GM21367 (cell line): ENCODE measurements at regions not wholly inside any gene's neighbourhood (a gene's known extent, or its start where the extent isn't known, plus 50 kb on each side); places are given as distances from the start of the nearest gene placed in this dataset.

Experiments used
- ATAC-seq: cut with Tn5 transposase; IDR thresholded peaks from one replicate; pipeline ENCODE4 v1.9.1; 2021; ENCODE audit not compliant: unreplicated experiment

DNA sequence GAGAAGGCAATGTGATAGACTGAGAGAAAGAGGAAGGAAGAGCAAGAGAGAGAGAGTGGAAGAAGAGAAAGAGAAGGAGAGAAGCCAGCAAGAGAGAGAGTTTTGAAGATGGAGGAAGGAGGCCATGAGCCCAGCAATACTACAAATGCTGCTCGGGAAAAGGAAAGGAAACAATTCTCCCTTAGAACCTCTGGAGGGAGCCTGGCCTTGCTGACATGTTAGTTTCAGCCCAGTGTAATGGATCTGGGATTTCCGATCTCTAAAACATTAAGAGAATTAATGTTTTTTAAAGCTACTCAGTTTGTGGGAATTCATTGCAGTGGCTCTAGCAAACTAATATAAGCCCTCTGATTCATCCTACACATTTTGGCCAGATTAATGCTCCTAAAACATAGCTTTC is 206.8 kb upstream of the MTPN start:
- ATAC-seq = no peak

DNA sequence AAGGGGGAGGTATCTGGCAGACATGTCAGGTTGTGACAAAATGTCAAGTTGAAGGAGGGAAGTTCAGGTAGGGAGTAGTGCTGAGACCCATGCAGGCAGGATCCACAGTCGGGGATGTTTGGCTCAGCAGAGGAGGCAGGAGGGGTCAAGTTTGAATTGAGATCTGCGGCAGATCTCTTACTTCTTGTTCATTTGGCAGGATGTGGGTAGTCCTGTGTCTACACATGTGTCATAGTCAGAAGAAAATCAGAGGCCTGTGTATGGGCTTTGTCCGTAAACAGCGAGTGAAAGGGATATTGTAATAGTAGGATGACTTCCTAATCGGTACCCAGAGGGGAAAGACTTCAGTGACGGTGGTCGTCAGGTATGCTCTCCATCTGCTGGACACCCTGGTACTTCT is 203.8 kb upstream of the MTPN start:
- no peak for ATAC-seq

DNA sequence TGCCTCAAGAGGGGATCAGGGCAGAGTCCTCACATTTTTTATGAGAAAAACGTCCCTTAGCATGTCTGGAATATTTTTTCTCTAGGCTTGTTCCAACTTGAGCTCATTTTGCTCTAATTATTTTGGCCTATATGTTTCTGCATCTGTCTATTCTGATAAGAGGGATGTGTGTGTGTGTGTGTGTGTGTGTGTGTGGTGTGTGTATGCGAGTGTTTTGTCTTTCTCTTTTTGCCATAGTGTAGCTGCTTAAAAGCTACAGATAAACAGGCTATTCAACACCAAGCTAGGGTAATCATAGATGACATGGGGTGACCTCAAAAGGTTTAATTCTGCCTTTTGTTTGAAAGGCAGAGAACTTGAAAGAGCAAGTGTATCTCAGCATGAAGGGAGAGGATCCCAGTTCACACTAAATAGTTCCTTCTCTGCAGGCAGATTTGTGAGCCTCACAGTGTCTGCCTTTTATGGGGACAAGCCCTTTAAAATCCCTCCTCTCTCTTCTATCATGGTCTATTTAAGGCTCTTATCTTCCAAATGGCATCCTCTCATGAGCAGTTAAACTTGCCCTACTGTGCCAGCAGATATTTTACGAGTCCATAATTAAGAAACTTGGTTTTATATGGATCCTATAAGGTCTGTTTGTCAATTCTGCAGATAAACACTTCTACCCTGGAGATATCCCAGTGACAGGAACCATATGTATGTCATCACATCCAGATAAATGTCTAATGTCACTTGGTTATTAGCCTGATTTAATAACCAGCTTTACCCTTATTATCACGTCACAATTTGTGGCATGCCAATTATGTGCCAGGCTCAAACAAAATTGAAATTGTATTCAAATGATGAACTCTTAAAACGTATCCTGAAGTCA is 202.9 kb upstream of the MTPN start:
- ATAC-seq = no peak

DNA sequence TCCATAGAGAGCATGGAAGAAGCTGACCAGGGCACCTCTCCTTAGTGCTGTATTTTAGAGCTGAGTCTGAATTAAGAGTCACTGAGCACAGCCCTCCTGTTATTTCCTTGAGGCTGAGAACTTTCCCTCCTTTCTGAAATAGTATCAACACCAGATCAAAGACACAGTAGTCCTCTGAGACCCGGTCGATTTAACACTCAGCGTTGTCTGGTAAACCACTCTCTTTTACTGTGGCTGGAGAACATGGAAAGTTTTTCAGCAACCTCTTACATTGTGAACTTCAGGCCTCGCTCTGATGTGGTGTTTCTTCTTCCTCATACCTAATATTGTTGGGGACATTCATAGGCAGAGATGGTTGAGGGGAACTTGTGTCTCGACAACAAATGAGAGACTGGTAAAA is 202.0 kb upstream of the MTPN start:
- ATAC-seq = no peak

DNA sequence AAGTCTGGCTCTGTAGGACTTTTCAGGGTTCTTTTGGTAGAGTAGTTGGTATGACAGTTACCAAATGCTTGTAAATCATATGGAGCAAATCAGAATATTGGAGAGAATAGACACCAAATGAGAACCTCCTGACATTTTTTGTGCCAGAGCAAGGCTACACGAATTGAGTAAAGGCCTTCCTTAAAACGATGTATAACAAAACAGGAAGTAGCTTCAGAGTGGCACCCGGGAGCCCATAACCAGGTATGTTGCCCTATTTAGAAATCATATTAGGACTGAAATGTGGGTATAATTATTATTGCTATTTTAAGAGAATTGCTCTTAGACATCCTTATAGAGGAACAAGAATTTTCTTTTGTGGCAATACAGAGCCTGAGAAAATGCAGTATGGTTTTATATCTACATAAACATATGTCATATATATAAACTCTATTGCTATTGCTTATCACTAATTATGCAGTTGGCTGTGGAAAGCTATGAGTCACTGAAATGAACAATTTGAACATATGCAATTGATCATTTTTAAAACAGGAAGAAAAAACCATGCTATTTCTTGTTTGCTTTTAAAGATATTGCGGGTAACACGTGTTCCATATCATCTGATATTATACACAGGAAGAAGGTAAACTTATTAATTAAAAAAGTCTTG is 197.4 kb upstream of the MTPN start:
- ATAC-seq = no peak

DNA sequence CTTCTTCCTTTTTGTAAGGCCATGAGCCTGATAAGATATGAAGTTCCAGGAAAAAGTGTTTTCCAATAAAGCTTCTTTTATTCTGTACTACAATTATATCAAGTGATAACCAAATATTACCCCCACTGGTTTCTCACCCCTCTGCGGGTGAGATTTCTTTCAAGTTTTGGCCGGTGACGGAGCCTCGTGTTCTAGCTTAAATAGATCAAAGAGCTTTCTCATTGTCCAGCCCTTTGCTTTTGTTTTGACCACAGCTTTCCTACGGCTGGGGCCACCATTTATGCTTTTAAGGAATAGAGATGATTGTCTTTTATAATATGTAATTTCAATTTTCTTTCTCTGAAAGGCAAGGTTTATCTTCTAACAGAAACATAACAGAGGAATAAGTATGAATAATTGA is 196.7 kb upstream of the MTPN start:
- no peak for ATAC-seq

DNA sequence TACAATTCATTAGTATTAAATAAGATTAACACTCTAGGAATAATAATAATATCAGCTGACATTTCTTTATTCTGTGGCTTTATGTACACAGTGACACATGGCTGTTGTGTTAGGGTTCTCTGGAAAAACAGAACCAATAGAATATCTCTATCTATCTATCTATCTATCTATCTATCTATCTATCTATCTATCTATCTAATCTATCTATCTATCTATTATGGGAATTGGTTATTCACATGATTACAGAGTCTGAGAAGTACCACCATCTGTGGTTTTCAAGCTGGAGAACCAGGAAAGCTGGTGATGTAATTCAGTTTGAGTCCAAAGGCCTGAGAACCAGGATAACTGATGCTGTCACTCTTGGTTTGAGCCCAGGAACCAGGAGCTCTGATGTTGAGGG is 194.1 kb upstream of the MTPN start:
- no peak for ATAC-seq

DNA sequence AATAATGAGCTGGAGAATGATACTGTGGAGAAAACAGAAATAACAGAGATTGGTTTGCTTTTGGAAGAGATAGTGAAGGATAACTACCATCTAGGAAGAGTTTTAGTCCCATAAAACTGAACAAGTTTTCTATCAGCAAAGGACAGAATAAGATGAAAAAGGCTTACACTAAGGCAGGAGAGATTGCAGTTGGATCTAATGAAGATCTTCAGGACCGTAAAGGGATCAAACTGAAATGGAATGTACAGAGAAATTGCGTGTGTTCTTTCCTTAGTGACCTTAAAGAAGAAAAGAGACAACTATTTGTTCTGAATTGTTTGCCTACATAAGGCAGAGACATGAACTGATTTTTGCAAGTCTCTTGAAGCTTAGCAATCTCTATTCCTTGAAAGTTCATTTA is 191.7 kb upstream of the MTPN start:
- no peak for ATAC-seq

DNA sequence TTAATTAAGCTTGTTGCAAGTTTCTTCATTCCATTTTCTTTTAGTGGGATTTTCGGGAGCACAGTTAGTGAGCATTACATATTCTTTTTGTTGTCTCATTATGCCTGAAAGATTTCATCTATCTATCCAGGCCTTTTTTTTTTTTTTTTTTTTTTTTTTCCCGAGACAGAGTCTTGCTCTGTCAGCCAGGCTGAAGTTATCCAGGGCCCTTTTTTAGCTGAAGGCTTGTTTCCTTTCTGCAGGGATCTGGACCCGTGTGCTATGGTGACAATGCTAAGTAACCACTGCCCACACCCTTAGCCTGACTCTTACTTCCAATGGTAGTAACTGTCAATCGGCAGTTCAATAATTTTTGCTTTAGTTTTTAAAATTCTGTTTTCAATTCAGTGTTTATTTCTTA is 190.8 kb upstream of the MTPN start:
- no peak for ATAC-seq

DNA sequence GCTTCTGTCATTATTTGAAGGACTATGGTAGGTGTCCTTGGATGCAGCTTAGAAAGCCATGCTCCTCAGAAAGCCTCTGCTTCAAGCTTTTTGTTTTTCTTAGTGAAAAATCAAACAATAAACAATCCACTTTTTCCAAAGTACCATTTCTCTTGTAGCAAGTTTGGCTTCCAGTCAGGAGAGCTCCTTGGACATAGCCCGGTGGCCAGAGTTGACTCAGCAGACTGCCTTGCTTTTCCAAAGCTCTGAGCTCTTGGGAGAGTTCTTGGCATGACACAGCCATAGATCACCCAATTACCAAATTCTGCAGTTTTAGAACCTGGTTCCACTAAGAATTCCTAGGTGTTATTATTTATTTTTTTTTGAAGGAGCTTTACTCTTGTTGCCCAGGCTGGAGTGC is 189.4 kb upstream of the MTPN start:
- ATAC-seq = no peak

DNA sequence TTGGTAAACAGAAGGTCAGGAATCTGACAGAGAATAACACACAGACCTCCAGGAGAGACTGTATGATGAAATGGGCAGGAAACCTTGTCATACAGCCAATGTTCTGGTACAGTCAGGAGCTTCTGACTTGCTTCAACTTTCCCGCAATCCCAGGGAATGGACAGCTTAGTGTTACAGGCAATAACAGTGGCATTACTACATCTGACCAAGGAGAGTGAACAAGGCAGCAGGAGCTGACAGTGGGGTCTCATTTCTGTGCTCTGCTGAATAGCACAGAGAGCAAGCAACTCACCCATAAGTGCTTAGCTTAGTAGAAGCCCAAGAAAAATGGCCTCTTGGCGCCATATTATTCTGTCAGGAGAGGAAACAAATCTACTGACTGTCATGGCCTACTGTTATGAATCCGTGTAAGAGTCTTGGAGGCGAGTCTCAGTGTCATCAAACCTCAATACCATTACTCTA is 186.2 kb upstream of the MTPN start:
- ATAC-seq = no peak

DNA sequence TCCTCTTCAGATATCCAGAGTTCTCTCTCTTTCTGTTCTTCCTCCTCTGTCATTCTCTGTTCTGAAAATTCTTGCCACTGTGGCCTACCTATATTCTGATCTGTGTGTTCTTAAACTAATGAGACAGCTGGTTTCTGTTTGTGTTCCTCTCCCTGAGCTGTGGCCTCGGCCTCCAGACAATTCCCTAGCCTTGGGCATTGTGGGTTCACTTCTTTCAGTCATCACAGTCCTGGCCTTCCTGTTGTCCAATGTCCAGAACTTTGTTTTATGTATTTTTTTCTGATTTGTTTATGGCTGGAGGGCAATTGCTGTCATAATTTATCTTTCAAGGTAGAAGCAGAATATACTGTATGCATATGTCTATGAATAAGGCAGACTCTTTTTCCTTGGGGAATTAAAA is 173.2 kb upstream of the MTPN start:
- no peak for ATAC-seq

DNA sequence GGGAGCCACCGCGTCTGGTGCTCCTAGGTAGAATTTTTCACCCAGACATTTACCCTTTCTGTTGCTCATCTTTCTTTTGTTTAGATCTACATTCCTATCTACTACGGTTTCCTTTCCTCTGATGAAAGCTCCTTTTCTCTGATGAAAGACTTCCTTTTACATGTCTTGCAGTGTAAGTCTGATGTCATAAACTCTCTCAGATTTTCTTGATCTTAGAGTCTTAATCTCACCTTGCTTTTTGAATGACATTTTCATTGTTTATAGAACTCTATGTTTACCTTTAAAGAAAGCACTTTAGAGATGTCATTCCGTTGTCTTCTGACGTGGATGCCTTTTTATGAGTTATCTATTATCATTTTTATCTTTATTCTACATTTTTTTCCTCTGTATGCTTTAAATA is 171.8 kb upstream of the MTPN start:
- ATAC-seq = no peak

DNA sequence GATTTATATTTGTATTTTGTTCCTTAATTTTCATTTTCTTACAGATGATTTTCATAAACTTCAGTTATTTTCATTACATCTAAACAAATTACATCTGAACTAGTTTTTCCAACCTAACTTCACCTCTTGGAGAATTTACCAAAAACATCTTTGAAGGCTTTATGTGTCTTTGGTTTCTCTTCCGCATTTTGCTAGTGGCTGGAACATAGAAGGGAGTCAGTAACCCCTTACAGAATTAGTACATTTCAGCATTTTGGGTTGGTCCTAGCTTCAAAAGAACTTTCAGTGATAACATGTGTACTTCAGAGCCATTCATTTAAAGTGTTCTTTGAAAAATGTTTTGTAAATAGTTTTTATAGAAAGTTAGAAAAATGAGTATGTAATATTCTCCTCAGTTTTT is 169.8 kb upstream of the MTPN start:
- ATAC-seq = no peak

DNA sequence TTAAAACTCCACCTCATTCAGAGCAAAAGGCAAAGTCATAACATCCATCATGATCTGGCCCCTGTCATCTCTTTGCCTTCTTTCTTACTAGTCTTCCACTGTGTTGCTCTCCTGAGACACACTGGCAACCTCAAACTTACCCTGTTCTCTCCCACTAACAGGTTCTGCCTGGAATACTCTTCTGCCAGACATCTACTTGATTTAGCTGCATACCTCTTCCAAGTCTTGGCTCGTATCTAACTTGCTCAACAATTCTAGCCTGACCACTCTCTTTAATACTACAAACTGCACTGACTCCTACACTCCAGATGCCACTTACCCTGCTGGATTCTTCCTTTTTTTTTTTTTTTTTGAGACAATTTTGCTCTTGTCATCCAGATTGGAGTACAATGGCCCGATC is 167.0 kb upstream of the MTPN start:
- no peak for ATAC-seq

DNA sequence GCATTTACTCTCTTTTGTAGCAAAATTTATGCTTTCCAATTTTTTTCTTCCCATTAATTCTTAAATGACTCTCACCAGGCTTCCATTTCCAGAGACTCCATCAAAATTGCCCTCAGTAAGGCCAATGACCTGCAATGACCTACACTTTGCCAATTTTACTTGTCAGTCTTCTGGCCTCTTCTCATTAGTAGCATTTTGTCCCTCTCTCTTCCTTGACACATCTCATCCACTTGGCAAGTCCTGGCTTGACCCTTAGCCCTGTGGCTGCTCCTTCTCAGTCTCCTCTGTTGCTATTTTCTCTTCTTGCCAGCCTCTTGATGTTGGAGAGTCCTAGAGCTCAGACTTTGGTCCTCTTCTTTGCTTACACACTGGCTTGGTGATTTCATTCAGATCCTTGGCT is 166.1 kb upstream of the MTPN start:
- ATAC-seq = no peak

DNA sequence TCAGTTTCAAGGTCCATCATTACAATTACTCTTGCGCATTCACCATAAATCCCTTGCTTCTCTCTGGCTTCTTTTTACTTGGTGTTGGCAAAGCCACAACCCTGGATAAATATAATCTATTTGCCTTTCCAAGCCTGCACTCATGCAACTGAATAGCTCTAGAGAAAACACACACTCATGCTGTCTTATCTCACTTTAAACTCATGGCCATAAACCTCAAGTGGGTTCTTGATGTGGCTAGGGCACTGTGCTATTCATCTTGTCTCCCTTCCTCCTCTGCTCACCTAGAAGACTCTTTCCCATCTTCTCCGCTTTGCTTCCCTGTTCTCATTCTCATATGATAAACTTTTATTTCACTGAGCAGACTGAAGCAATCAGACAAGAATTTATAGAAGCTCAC is 165.4 kb upstream of the MTPN start:
- no peak for ATAC-seq

DNA sequence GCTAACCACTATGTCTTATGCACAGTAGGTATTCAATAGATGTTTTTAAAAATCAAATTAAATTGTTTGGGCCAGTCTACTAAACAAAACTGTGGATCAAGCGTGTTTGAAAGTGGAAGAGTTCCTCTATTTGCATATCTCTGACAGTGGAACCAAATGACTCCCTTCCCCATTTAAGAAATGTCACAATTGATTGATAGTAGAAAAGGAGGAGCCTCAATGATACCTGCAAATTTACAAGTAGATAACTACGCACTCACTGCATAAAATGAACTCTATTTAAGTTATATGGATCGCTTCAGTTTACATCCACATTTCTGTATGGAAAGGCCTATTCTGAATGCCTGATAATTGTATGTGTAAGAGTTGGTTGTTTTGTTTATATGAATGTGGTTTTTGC is 163.3 kb upstream of the MTPN start:
- no peak for ATAC-seq

DNA sequence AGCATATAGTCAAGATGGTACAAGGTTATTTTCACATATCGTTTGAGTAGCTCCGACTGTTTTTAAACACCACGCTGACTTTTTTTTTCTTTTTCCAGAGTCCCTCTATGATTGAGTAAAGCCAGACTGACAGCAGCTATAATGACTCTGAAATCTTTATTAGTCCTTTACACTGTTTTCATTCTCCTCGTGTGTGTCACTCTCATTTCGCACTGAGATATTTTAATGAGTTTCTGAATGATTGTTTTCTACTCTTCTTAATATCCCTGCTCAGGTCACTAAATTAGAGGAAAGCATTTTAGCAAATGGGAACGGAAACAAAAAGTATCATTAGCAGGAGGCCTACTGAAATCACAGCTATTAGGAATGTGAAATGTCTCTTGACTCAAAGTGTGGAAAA is 162.3 kb upstream of the MTPN start:
- no peak for ATAC-seq

DNA sequence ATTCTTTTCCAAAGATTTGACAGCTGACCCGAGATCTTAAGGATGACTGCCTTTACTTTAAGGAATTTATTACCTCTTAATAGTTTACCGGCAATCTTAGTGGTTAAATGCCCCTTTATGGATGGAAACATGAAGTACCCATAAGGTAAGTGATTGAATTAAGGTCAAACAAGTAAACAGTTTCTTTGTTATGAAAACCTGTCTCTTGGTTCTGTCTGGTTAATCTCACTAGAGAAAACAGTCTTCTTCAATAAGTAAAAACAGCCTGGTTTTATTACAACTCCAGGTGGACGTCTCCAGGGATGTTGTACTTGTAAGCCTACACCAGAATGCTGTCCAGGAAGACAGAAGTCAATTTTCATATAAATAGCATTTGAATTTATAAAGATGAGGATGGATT is 161.8 kb upstream of the MTPN start:
- no peak for ATAC-seq

DNA sequence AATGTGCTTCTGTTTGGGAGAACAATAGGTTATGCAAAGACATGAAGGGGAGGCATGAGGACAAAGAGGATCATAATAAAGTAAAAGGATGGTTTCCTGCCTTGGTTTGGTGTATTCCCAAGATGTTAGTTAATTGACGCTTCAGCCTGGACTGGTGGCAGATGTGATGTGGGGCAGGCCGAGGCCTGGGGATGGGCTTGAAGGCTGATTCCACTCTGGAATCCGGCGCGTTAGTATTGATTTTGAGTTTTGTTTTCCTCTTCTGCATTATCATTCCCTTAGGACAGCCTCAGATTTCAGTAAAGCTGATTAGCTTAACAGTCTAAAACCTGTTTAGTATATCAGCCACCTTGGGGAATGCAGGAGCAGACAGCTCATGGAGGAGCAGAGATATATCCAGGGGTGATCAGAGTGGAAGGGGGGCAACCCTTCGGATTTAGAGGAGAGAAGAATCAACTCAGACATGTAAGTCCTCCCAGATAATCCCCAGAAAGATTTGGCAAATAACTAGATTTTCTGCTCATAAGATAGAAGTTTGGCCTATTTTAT is 159.8 kb upstream of the MTPN start:
- no peak for ATAC-seq

DNA sequence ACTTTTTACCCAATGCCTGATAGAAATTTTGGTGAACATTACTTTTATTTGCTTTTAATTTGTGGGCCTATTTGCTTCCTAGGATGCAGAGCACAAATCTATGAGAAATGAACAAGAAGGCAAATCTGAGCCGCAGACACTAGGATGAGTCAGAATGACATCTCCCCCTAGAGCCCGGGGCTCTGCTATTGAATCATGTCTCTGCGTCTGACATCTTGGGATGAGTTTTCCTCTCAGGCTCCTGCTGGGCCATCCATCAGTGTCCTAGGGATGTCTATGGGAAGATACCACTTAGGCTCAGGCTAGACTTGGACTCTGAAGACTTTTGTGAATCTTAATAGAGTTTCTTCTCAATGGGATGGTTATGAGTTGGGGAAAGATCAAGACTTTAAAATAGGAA is 157.3 kb upstream of the MTPN start:
- no peak for ATAC-seq
